ENCODE measurements at regions not wholly inside any gene's neighbourhood (a gene's known extent, or its start where the extent isn't known, plus 50 kb on each side); places are given as distances from the start of the nearest gene placed in this dataset.

- H3K27ac ChIP-seq (replicated peaks): no peak overlapping the region
- H3K27me3 ChIP-seq (ENCODE audit: insufficient read depth, poor library complexity, severe bottlenecking): no peaks in the 10 kb centered on the region
- H3K4me3 ChIP-seq (replicated peaks; ENCODE audit: insufficient read depth, low read length): no peak overlapping the region
- TF ChIP-seq CTCF (IDR thresholded peaks at IDR 0.05; ENCODE audit: insufficient read depth, low read length) (no peak), GABPA (IDR thresholded peaks at IDR 0.05; ENCODE audit: low read depth) (no peak), POLR2AphosphoS5 (IDR thresholded peaks at IDR 0.05; ENCODE audit: low read depth) (no peak), SPI1 (IDR thresholded peaks at IDR 0.05; ENCODE audit: borderline replicate concordance, low read depth) (no peak), REST (IDR thresholded peaks at IDR 0.05; ENCODE audit: insufficient replicate concordance, low read depth) (no peak)
- no peak for DNase-seq (ENCODE audit: low read depth in 1 of 2, low spot score in 1 of 2)
These were observed 55.6 kb upstream of the SKAP2 start for GRCh38 chr7:26919906-26920493.

- no peak for DNase-seq (ENCODE audit: low read depth in 1 of 2, low spot score in 1 of 2)
- H3K4me3 ChIP-seq (replicated peaks; ENCODE audit: insufficient read depth, low read length): no peak overlapping the region
- no peak overlapping the region for H3K27ac ChIP-seq (replicated peaks)
- no peak for TF ChIP-seq REST (IDR thresholded peaks at IDR 0.05; ENCODE audit: insufficient replicate concordance, low read depth)
- H3K27me3 ChIP-seq (ENCODE audit: insufficient read depth, poor library complexity, severe bottlenecking): no peaks in the 10 kb centered on the region
These were observed 53.9 kb upstream of the SKAP2 start for GRCh38 chr7:26918241-26918640.

- no peak overlapping the region for H3K27ac ChIP-seq (replicated peaks)
- no peak for TF ChIP-seq POLR2AphosphoS5 (IDR thresholded peaks at IDR 0.05; ENCODE audit: low read depth)
- no peak for TF ChIP-seq SPI1 (IDR thresholded peaks at IDR 0.05; ENCODE audit: borderline replicate concordance, low read depth)
- TF ChIP-seq REST (IDR thresholded peaks at IDR 0.05; ENCODE audit: insufficient replicate concordance, low read depth): no peak
- TF ChIP-seq CTCF (IDR thresholded peaks at IDR 0.05; ENCODE audit: insufficient read depth, low read length): no peak
- TF ChIP-seq GABPA (IDR thresholded peaks at IDR 0.05; ENCODE audit: low read depth): no peak
- H3K27me3 ChIP-seq (ENCODE audit: insufficient read depth, poor library complexity, severe bottlenecking): no peaks in the 10 kb centered on the region
- DNase-seq (ENCODE audit: low read depth in 1 of 2, low spot score in 1 of 2): no peak
- no peak overlapping the region for H3K4me3 ChIP-seq (replicated peaks; ENCODE audit: insufficient read depth, low read length)
These were observed 52.5 kb upstream of the SKAP2 start for GRCh38 chr7:26916779-26917320.

Measured in HL-60 (cell line).